ENCODE measurements at regions not wholly inside any gene's neighbourhood (a gene's known extent, or its start where the extent isn't known, plus 50 kb on each side); places are given as distances from the start of the nearest gene placed in this dataset.

DNA sequence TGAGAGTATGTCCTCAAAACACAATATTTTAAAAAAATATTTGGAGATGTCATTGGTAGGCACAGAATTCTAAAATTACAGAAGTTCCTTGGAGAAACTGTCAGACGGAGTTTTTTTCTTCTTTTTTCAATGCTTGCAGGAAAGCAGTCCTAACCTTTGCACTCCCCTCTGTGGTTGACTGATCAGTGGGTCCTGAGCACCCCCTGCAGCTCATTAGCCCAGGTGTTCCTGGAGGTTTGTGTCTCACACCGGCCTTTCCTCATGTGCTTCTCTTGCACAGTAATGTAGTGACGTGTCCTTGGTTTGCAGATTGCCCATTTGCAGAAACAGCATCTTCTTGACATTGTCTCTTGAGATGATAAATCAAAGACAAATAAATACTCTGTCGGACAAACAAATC, 513.0 kb downstream of the TMEM121 start:
- TF ChIP-seq EGR1 (IDR thresholded peaks at IDR 0.05; ENCODE audit: low read depth in 2 of 2) = no peak
- TF ChIP-seq RAD21 (IDR thresholded peaks at IDR 0.05) = peak in 1 of 2 donors; percentile 42
- TF ChIP-seq, protein P1, sequence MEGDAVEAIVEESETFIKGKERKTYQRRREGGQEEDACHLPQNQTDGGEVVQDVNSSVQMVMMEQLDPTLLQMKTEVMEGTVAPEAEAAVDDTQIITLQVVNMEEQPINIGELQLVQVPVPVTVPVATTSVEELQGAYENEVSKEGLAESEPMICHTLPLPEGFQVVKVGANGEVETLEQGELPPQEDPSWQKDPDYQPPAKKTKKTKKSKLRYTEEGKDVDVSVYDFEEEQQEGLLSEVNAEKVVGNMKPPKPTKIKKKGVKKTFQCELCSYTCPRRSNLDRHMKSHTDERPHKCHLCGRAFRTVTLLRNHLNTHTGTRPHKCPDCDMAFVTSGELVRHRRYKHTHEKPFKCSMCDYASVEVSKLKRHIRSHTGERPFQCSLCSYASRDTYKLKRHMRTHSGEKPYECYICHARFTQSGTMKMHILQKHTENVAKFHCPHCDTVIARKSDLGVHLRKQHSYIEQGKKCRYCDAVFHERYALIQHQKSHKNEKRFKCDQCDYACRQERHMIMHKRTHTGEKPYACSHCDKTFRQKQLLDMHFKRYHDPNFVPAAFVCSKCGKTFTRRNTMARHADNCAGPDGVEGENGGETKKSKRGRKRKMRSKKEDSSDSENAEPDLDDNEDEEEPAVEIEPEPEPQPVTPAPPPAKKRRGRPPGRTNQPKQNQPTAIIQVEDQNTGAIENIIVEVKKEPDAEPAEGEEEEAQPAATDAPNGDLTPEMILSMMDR (IDR thresholded peaks at IDR 0.05; ENCODE audit: low read depth, low read length, missing input control) = peak; percentile 13
- TF ChIP-seq FOXA1 (IDR thresholded peaks at IDR 0.05) = no peak
- no peak for TF ChIP-seq GABPA (IDR thresholded peaks at IDR 0.05 in 1 of 2, conservative IDR thresholded peaks at IDR 0.05 in 1 of 2)
- TF ChIP-seq MAX (IDR thresholded peaks at IDR 0.05) = no peak
- TF ChIP-seq SP1 (IDR thresholded peaks at IDR 0.05) = no peak
